ENCODE measurements at regions not wholly inside any gene's neighbourhood (a gene's known extent, or its start where the extent isn't known, plus 50 kb on each side); places are given as distances from the start of the nearest gene placed in this dataset.

DNA sequence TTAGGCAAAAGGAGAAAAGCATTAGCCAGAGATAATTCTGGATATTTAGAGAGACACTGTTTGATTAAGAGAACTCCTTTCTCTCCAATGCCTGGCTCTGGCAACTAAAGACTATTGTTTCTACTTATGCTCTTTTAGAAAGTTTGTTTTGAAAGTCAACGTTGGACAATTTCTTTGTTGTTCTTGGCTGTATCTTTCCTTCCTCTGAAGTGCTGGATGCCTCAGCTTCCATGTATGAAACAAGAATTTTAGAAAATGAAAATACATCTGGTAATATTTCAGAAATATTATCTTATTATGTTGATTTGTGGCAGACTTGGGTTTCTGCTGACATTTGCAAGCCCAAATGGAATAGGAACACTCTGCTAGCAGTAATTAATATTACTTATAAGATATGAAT, 382.6 kb downstream of the SNAPC1 start:
- Mint-ChIP-seq H3K4me1 (no peaks in the 10 kb centered on the region), H3K27me3 (ENCODE audit: low read depth in 2 of 2) (peaks cover 37 to 75% of the 10 kb centered on the region in 2 donors), H3K27ac (no peak overlapping the region), H3K9me3 (peaks cover 0 to 3% of the 10 kb centered on the region in 2 donors), H3K36me3 (peaks cover 16% of the 10 kb centered on the region), H3K4me3 (no peak overlapping the region)
- H3K4me3 ChIP-seq (ENCODE audit: low read length), result no peak overlapping the region
- no peak overlapping the region for H3K27ac ChIP-seq (ENCODE audit: low read length)
- DNase-seq (no peak), ATAC-seq (no peak)
- no peaks in the 10 kb centered on the region for H3K4me1 ChIP-seq (ENCODE audit: control insufficient read depth, insufficient read depth, low read length)
- intact Hi-C loops (cut with micrococcal nuclease), result no loop called here
- no peaks in the 10 kb centered on the region for H3K36me3 ChIP-seq (ENCODE audit: control insufficient read depth, insufficient read depth, low read length)
- peaks cover 7% of the 10 kb centered on the region for H3K27me3 ChIP-seq (ENCODE audit: control insufficient read depth, insufficient read depth, low read length)
- no peaks in the 10 kb centered on the region for H3K9me3 ChIP-seq (ENCODE audit: control insufficient read depth, insufficient read depth, low read length)
- 92% methylated on average over 1 of the region's 1 CpG for WGBS (ENCODE audit: insufficient coverage)
- TF ChIP-seq, protein P1, sequence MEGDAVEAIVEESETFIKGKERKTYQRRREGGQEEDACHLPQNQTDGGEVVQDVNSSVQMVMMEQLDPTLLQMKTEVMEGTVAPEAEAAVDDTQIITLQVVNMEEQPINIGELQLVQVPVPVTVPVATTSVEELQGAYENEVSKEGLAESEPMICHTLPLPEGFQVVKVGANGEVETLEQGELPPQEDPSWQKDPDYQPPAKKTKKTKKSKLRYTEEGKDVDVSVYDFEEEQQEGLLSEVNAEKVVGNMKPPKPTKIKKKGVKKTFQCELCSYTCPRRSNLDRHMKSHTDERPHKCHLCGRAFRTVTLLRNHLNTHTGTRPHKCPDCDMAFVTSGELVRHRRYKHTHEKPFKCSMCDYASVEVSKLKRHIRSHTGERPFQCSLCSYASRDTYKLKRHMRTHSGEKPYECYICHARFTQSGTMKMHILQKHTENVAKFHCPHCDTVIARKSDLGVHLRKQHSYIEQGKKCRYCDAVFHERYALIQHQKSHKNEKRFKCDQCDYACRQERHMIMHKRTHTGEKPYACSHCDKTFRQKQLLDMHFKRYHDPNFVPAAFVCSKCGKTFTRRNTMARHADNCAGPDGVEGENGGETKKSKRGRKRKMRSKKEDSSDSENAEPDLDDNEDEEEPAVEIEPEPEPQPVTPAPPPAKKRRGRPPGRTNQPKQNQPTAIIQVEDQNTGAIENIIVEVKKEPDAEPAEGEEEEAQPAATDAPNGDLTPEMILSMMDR (IDR thresholded peaks at IDR 0.05), result no peak

- Histone ChIP-seq H3K27me3 (ENCODE audit: control insufficient read depth, insufficient read depth, low read length) (peaks cover 7% of the 10 kb centered on the region), H3K36me3 (ENCODE audit: control insufficient read depth, insufficient read depth, low read length) (no peaks in the 10 kb centered on the region), H3K4me3 (ENCODE audit: low read length) (no peak overlapping the region), H3K27ac (ENCODE audit: low read length) (no peak overlapping the region), H3K9me3 (ENCODE audit: control insufficient read depth, insufficient read depth, low read length) (no peaks in the 10 kb centered on the region), H3K4me1 (ENCODE audit: control insufficient read depth, insufficient read depth, low read length) (no peaks in the 10 kb centered on the region)
- no peaks in the 10 kb centered on the region for H3K4me1 Mint-ChIP-seq
- H3K36me3 Mint-ChIP-seq, result peaks cover 16% of the 10 kb centered on the region
- DNase-seq, result no peak
- no peak for ATAC-seq
- intact Hi-C loops (cut with micrococcal nuclease), result no loop called here
- H3K4me3 Mint-ChIP-seq, result no peak overlapping the region
- H3K27ac Mint-ChIP-seq, result no peak overlapping the region
- TF ChIP-seq, protein P1 (IDR thresholded peaks at IDR 0.05), result no peak
- peaks cover 30 to 74% of the 10 kb centered on the region in 2 donors for H3K27me3 Mint-ChIP-seq (ENCODE audit: low read depth in 2 of 2)
- peaks cover 0 to 3% of the 10 kb centered on the region in 2 donors for H3K9me3 Mint-ChIP-seq
- WGBS (ENCODE audit: insufficient coverage), result 89% methylated on average over 1 of the region's 2 CpGs
These were observed 383.8 kb downstream of the SNAPC1 start for GRCh38 chr14:62146030-62146429.

GRCh38 chr14:62156052-62156451, 393.8 kb downstream of the SNAPC1 start:
- Mint-ChIP-seq H3K36me3 (no peaks in the 10 kb centered on the region), H3K27ac (no peak overlapping the region), H3K4me1 (no peaks in the 10 kb centered on the region), H3K9me3 (no peaks in the 10 kb centered on the region), H3K4me3 (no peak overlapping the region), H3K27me3 (ENCODE audit: low read depth in 2 of 2) (peaks cover 20 to 41% of the 10 kb centered on the region in 2 donors)
- TF ChIP-seq, protein P1 (IDR thresholded peaks at IDR 0.05), result no peak
- no peak overlapping the region for H3K4me3 ChIP-seq (ENCODE audit: low read length)
- no peaks in the 10 kb centered on the region for H3K4me1 ChIP-seq (ENCODE audit: control insufficient read depth, insufficient read depth, low read length)
- H3K9me3 ChIP-seq (ENCODE audit: control insufficient read depth, insufficient read depth, low read length), result no peaks in the 10 kb centered on the region
- no CpG with 5 or more reads among the region's 1 CpG for WGBS (ENCODE audit: insufficient coverage)
- no peaks in the 10 kb centered on the region for H3K27me3 ChIP-seq (ENCODE audit: control insufficient read depth, insufficient read depth, low read length)
- DNase-seq (no peak), ATAC-seq (no peak)
- no peak overlapping the region for H3K27ac ChIP-seq (ENCODE audit: low read length)
- H3K36me3 ChIP-seq (ENCODE audit: control insufficient read depth, insufficient read depth, low read length), result no peaks in the 10 kb centered on the region
- intact Hi-C loops (cut with micrococcal nuclease), result no loop called here

- Histone ChIP-seq H3K4me1 (ENCODE audit: control insufficient read depth, insufficient read depth, low read length) (no peaks in the 10 kb centered on the region), H3K9me3 (ENCODE audit: control insufficient read depth, insufficient read depth, low read length) (no peaks in the 10 kb centered on the region), H3K27ac (ENCODE audit: low read length) (no peak overlapping the region), H3K27me3 (ENCODE audit: control insufficient read depth, insufficient read depth, low read length) (no peaks in the 10 kb centered on the region), H3K4me3 (ENCODE audit: low read length) (no peak overlapping the region), H3K36me3 (ENCODE audit: control insufficient read depth, insufficient read depth, low read length) (no peaks in the 10 kb centered on the region)
- 3% methylated on average over 2 of the region's 2 CpGs for WGBS (ENCODE audit: insufficient coverage)
- Mint-ChIP-seq H3K4me1 (no peaks in the 10 kb centered on the region), H3K4me3 (no peak overlapping the region), H3K9me3 (no peaks in the 10 kb centered on the region), H3K36me3 (no peaks in the 10 kb centered on the region), H3K27me3 (ENCODE audit: low read depth in 2 of 2) (peaks cover 22 to 56% of the 10 kb centered on the region in 2 donors), H3K27ac (no peak overlapping the region)
- TF ChIP-seq, protein P1 (IDR thresholded peaks at IDR 0.05), result no peak
- DNase-seq, result no peak
- intact Hi-C loops (cut with micrococcal nuclease), result no loop called here
- peak in 1 of 3 donors; percentile 30 for ATAC-seq
These were observed 396.6 kb downstream of the SNAPC1 start for GRCh38 chr14:62158779-62159178.

All from natural killer cell (primary cell).